ENCODE measurements at regions not wholly inside any gene's neighbourhood (a gene's known extent, or its start where the extent isn't known, plus 50 kb on each side); places are given as distances from the start of the nearest gene placed in this dataset.

DNA sequence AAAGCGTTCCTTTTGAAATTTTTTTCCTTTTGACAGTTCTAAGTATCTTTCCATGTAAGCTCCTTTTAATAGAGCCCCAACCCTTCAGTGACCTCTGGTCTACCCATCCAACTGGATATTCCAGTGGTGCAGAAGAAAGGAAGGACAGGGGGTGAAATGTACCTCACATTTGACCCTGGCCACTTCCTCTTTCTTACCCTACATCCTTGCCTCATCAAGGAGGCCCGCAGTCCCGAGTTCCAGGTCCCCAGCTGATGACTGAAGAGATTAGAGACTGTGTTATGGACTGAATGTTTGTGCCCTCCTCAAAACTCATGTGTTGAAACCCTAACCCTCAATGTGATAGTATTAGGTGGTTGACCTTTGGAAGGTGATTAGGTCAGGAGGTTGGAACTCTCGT, 158.1 kb downstream of the RBM43 start:
- no peak for TF ChIP-seq CTCF (IDR thresholded peaks at IDR 0.05)
- TF ChIP-seq POLR2AphosphoS5 (IDR thresholded peaks at IDR 0.05; ENCODE audit: low read depth, low read length) = no peak
